C4-2B (cell line): ENCODE measurements at regions not wholly inside any gene's neighbourhood (a gene's known extent, or its start where the extent isn't known, plus 50 kb on each side); places are given as distances from the start of the nearest gene placed in this dataset.

Source experiments
- CTCF ChIP-seq: fragments of 450-650 bp; conservative IDR thresholded peaks from 2 replicates; pipeline ENCODE4 v1.5.1; 2017; ENCODE audit warnings: mild to moderate bottlenecking
- ZFX ChIP-seq: fragments of 450-650 bp; IDR thresholded peaks from 2 replicates; pipeline ENCODE4 v1.6.1; 2017

- TF ChIP-seq CTCF (no peak), ZFX (no peak)
Measured at GRCh38 chr13:90389537-90389936, 958.0 kb upstream of the MIR17HG start.
